IPS DF 19.7 (cell line): ENCODE measurements at regions not wholly inside any gene's neighbourhood (a gene's known extent, or its start where the extent isn't known, plus 50 kb on each side); places are given as distances from the start of the nearest gene placed in this dataset.

ENCODE experiments used
- DNase-seq: peaks from one replicate; pipeline ENCODE4 v3.0.0-alpha.2; 2013; ENCODE audit warnings: low read depth, low spot score

DNA sequence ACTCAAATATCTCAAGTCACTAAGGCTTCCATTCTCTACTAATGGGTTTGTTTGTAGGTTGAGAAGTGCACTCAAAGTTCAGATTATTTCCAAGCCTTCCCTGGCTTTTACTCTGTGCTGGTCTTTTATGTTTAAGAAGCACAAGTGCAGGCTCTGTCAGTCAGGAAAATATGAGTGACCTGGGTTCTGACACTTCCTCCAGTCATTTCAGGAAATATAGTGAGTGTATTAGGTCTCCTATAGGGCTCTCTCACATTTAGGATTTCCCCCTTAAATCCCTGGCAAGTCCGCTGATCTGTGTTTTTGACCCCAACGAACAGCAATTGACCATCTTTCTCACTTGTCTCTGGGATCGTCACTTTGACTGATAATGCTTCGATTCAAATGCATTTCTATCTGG is 210.2 kb downstream of the ARPP21 start:
- DNase-seq = no peak

DNA sequence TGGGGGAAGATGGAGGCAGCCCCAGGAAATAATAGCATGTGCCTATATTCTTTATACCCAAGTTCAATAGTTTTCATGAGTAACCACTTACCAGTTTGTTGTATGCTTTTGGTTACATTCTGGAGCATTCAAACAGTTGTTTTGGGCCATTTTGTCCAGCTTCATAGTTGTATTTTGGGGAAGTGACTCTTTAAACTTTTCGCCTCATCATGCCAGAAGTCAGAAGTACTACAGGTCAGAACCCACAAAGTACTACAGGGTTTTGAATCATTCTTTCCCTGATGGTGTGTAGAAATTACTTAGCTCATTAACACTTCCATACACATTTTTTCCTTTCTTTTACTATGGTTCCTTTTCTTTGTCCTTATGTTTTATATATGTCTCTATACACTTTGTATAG is 210.6 kb downstream of the ARPP21 start:
- no peak for DNase-seq

DNA sequence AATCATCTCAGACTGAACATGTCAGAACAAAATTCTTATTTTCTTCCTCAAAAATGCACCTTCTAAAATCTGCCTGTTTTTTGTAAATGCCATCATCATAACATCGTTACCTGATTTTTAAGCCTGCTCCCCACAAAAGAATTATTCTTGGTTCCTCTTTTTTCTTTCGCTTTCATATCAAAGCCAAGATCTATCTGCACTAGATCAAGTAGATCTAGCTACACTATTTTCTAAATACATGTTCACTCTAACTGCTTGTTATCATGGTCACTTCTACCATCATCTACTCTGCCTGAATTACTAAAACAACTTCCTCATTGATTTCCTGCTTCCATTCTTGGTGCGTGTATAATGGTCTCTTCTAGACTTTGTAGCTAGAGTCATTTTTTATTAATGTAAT is 217.7 kb downstream of the ARPP21 start:
- no peak for DNase-seq

DNA sequence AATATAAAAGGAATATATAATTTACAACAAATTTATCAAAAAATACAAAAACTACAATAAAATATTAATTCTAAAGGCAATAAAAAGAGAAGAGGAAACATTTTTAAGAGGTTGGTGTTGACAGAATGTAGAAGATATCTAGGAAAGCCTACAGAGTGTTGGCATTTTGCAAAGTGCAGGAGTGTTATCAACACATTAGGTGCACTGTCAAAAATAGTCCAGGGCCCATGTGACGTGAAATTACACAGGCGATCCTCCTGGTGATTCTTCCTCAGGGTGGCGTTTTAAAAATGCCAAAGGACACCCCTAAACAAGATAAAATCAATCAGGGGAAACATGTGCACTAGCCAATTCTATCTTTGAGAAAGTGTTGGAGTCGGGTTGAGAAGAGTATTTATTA is 222.7 kb downstream of the ARPP21 start:
- DNase-seq = no peak

DNA sequence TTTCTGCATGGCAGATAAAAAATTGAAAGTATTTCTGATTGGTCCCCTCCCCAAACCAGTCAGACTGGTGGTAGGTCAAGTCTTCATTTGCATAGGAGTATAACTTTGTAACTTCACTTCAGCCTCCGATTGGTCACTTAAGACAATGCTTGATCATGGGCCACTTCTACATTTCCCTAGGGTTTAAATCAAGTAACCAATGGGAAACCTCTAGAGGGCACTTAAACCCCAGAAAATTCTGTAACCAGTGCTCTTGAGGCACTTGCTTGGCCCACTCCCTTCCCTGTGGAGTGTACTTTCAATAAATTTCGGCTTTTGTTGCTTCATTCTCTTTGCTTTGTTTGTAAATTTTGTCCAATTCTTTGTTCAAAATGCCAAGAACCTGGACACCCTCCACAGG is 225.5 kb downstream of the ARPP21 start:
- DNase-seq = peak; percentile 33

DNA sequence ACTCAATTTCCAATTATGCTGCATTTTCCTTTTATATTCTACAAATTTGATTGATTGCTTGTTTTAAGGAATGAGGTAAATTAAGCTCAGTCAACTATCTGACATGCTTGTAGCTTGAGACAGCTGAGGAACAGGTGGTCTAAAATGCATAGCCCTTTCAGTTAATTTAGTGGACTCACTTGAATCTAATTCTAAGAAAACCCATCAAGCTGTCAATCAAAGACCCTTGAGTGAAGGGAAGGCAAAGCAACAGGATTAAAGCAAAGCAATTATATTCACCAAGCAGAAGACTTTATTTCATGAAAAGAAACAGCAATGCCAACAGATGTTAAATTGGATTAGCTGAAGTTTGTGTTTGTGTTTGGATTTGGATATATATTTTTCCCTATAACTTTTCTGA is 228.5 kb downstream of the ARPP21 start:
- no peak for DNase-seq

DNA sequence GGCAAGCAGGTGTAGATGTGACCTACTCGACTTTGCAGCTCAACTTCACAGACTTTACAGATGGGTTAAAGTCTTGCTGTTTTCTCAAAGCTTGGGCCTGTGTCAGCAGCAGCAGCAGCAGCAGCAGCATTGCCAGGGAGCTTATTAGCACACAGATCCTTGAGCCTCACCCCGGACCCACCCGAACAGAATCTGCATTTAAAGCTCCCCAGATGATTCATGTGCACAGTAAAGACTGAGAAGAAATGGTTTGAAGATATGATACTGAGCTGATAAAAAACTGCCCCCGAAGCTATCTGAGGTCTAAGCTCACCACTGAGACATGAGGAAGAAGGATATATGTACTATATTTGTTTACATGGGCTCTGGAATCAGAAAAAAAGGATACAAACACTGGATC is 231.7 kb downstream of the ARPP21 start:
- DNase-seq = no peak

DNA sequence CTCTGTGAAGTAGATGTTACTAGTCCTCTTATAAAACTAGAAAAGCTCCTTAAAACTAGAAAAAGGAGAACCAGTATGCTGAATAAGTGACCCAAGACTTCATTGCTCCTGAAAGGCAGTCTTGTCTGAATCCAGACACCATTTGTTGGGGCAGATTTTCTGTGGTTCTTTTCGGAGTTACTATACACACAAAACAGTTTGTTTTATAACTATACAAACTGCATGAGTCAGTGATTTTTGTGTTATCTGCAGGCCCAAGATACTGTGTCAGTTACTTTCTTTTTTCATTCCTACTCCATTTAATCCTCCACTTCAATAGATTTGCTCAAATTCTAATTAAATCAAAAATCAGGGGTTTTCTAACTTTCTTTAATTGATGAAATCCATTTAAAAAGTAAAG is 244.6 kb downstream of the ARPP21 start:
- DNase-seq = no peak

DNA sequence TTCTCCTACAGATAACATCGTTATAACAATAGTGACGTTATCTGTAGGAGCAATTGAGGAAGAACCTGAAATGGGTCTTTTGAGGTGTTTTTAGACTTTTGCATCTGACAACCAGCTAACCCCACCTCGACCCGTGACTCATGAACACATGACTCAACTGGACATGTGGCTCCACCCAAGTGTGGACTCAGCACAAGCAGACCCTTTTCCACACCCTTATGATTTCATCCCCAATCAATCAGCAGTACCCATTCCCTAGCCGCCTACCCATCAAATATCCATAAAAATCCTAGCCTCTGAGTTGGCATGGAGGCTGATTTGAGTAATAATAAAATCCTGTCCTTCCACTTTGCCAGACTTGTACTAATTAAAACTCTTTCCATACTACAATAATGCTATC is 255.4 kb downstream of the ARPP21 start:
- no peak for DNase-seq

DNA sequence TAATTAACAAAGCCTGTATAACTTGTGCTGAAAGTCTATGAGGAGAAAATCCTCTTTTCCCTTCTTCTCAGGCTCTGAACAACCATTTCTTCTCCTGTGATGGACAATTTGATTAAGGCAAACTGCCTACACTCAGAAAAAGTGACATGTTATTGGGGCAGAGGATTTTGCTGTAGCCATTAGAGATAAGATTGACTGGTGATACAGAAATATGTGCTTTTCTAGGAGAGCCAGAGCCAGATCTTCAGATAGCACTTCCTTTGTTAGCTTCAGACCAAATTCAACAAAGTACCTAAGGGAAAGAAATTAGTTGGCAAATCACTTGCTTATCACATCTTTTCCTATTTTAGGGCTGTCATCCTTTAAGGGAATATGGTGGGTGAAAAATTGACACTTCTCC is 259.9 kb downstream of the ARPP21 start:
- no peak for DNase-seq

DNA sequence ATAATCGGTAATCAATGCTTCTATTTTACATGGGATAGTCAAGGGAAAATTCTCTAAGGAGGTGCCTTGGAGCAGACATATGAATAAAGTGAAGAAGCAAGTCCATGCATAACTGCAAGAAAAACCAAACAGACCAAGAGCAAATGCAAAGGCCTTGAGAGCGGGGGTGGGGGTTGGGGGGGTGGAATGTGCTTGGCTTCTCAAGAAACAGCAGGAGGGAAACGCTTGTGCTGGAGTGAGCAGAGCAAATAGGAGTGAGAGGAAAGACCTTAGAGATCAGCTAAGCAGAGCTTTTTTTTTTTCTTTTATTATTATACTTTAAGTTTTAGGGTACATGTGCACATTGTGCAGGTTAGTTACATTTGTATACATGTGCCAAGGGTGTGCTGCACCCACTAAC is 260.8 kb downstream of the ARPP21 start:
- DNase-seq = no peak

DNA sequence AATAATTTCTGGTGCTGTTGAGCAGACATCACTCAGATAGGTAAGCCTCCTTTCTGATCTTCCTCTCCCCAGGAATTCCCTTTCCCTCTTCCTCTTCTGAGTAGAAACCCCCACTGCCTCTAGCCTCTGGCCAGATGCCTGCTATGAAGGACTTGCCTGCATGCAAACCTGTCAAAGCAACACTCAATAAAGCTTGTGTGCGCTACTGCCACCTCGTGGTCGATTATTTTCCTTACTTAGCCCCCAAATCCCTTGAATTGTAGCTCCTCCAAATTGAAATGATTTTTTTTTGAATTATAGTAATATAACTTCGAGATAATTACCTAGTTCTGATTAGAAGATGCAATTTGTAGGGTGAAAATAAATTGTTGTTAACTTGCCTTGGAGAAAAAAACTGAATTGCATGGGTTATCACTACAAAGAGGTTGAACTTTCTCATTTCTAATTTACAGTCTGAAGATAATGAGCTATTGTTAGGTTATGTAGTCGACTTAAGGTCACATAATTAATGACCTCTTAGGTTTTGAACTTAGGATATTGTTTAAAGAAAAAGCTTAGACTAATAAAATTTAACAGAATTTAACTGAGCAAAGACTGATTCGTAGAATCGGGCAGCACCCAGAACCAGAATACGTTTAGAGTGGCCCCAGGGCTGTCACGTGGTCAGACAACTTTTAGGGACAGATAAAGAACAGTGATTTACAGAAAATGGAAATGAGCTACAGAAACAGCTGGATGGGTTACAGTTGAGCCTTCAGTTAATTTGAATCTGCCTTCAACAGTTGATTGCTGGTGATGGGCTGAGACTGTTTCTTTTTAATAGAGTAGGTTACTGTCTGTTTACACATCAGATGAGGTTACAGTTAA is 269.3 kb downstream of the ARPP21 start:
- DNase-seq = peak; percentile 63

DNA sequence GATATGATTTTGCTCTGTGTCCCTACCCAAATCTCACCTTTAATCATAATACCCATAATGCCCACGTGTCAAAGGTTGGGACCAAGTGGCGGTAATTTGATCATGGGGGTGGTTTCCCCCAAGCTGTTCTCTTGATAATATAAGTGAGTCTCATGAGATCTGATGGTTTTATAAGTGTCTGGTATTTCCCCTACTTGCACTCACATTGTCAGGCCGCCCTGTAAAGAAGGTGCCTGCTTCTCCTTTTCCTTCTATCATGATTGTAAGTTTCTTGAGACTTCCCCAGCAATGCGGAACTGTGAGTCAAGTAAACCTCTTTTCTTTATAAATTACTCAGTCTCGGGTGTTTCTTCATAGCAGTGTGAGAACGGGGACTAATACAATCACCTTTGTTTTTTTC is 279.8 kb downstream of the ARPP21 start:
- DNase-seq = no peak

DNA sequence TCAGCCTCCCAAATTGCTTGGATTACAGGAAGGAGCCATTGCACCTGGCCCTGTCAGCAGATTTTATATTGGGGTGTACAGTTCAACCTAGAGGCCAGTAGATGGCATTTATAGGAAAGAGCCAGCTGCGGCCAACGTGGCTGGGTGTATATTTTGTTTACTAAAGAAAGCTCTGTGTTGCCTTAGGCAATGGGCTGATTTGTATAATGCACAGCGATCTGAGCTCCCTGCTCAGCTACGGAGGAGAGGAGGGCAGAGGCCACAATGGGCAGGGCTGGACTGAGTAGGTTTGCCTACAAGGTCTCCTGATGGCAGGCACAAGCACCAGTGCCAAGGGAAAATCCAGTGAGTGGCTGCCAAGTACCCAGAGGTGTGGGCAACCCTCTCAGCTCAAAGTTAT is 282.4 kb downstream of the ARPP21 start:
- DNase-seq = no peak

DNA sequence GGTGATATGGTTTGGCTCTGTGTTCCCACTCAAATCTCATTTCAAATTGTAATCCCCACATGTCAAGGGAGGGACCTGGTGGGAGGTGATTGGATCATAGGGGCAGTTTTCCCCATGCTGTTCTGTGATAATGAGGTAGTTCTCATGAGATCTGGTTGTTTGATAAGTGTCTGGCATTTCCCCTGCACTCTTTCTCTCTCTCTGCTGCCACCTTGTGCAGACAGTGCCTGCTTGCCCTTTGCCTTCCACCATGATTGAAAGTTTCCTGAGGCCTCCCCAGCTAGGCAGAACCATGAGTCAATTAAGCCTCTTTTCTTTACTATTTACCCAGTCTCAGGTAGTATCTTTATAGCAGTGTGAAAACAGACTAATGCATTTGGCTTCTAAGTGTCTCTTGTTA is 284.7 kb downstream of the ARPP21 start:
- DNase-seq = peak; percentile 5

DNA sequence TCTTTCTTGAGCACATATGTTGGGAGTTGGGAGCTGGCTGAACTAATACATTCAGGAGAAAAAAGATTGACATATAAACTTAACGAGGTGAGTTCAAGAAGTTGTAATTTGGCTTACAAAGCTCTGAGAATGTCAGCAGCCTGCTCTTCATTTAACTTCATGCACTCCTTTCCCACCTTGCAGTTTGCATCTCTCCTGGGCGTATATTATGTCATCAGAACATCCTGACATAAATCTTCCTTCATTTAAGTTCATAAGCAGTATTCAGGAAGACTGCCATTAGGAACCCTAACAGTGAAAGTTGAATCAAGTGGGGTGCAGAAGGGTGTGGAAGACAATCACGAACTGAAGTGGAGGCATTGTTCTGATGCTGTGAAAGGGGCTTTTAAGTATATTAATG is 288.1 kb downstream of the ARPP21 start:
- no peak for DNase-seq

DNA sequence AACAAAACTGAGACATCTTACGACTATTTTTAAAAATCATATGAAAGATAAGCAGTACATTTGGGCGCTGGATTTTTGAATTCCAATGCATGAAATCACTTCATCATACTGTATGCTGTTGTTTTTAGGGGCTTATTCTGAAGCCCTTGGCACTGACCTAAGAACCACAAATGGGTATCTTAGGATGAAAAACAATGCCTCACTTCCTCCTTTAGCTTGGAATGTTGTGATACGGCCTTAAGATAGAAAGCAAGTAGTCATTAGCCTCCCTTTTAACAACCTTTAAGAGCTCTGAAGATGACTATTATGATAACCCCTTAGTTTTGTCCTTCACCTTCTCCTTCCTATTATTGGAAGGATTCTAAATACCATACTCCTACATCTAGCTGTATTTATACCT is 289.8 kb downstream of the ARPP21 start:
- DNase-seq = no peak

DNA sequence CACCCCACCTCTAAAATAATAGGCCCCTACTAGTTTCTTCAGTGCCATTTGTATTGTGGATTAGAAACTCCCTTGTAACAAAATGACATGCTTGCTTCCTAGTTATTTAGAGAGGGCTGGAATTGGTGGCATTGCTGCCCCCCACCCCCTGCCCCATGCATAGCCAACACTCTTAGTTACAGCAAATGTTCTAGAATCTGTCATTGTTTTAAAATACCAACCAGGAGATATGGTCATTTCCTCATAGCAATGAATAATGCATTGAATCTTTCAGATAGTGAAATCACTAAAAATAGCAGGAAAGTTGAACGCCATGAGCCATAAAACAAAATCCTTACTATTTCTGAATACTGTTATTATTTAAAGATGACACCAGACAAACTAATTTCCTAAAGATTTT is 292.5 kb downstream of the ARPP21 start:
- no peak for DNase-seq

DNA sequence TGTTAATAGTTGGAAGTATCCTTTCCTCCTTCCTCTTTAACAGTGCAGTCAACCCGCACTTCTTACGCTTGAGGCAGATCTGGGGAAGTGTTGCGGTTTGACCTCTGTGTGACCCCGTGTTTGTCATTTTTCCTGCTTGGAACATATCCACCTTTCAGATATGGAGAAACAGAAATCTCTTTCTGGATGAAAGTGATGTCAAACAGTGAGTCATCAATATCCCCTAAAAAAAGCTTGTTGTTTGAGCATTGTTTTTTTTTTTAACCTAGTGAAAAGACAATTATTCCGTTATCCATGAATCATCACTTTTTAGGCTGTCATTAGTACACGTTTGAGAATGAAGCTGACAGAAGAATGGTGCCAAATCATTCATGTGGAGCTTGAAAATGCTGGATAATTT is 293.7 kb downstream of the ARPP21 start:
- no peak for DNase-seq

DNA sequence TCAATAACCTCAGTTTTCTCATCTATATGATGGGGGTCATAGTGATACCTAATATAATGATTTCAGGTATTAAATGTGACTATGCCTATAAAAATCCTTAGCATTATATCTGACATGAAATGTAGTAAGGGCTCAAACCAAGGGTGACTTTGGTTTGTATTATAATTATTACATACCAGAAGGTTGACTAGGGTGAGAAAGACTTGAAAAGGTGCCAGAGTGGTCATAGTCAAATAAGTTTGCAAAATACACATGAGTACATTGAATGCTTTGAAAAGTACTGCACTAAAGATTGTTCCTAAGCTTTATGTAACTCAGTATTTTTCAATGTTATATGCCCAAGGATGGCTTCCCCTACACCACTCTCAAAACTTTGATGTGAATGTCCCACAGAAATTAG is 297.2 kb downstream of the ARPP21 start:
- DNase-seq = no peak

DNA sequence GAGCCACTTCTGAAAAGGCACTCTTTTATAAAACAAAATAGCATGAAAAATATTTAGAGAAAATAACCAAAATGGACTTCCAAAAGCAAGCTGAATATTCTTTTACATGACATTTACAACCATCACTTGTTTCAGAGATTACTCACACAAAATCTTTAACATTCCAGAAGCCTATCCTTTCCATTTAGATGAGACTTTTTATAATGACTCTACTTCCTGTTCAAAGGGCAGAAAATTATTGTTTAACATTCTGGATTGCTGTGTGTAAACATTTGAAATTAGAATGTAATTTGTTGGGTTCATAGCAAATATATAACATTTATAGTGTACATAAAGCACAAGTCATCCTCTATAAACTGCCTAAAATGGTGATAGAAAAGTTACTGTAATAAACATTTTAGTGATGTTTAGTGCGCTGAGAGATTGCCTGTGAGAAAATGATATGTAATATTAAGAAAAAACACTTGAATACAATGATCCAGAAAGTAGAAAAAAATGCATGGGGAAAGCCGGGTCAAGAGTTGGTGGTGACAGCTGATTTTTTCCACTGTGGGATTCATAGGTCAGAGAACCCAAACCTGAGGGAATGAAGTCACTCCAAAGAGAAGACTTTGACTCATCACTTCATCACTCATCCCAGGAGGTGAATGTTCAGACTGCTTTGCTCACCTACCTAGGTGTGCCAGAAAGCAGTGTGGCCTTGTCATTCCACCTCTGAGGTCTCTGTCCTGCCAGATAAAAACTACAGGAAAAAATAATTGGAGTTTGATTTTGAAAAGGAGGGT is 305.8 kb downstream of the ARPP21 start:
- DNase-seq = no peak

DNA sequence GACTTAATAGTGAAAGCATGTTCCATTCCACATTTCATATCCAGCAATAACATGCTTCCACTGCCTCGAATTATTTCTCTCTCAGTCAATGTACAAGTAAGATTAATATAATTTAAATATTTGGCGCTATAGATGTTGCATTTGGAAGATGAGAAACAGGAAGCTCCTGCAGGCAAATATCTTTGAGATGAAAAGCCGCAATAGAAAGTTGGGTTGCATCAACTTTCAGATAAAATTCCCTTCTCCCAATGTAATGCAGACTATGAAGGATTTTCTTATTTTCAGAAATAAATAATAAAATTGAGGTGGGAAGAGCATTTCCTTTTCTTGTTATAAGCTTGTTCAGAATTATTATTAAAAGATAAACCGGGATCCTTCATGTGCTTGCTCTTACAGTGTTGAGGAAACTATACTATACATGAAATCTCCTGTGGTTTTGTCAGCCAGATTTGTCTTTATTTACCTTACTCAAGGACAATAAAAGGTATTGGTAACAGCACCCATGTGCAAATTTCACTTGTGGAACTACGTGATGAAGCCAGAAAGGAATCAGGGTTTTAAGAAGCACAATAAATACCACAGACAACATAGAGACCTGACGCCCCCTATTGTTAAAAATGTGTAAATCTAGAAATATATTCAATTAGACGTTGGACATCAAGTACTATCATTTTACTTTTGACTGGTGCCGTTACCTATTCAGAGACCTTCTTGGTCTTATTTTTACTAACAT is 307.0 kb downstream of the ARPP21 start:
- DNase-seq = no peak
